GM18499 (cell line): ENCODE measurements at regions not wholly inside any gene's neighbourhood (a gene's known extent, or its start where the extent isn't known, plus 50 kb on each side); places are given as distances from the start of the nearest gene placed in this dataset.
"Not testable (repeated sequence)": the region's sequence is repeated elsewhere in the genome, so short reads cannot be mapped to it uniquely, and the experiment has no call there.

Experiments
- ATAC-seq: cut with Tn5 transposase; IDR thresholded peaks from one replicate; pipeline ENCODE4 v1.9.1; 2021; ENCODE audit warnings: moderate number of reproducible peaks; ENCODE audit not compliant: insufficient read depth, unreplicated experiment

GRCh38 chr4:179027569-179027968 is 1585.3 kb upstream of the AGA start:
- no peak for ATAC-seq

- no peak for ATAC-seq
These were observed 1586.1 kb upstream of the AGA start for GRCh38 chr4:179028321-179028720.

GRCh38 chr4:179029683-179030082 is 1587.4 kb upstream of the AGA start:
- no peak for ATAC-seq

GRCh38 chr4:179040259-179040658 is 1598.0 kb upstream of the AGA start:
- ATAC-seq: no peak

- no peak for ATAC-seq
These were observed 1606.7 kb upstream of the AGA start for GRCh38 chr4:179048839-179049453.

GRCh38 chr4:179051206-179051605 is 1609.0 kb upstream of the AGA start:
- ATAC-seq: no peak

- no peak for ATAC-seq
These were observed 1617.2 kb upstream of the AGA start for GRCh38 chr4:179059396-179059795.

- not testable (repeated sequence) for ATAC-seq
These were observed 1624.0 kb upstream of the AGA start for GRCh38 chr4:179066254-179066653.

- no peak for ATAC-seq
These were observed 1628.9 kb upstream of the AGA start for GRCh38 chr4:179071131-179071530.

- no peak for ATAC-seq
These were observed 1634.6 kb upstream of the AGA start for GRCh38 chr4:179076865-179077264.

- ATAC-seq: no peak
These were observed 1653.5 kb upstream of the AGA start for GRCh38 chr4:179095585-179096221.

- ATAC-seq: no peak
These were observed 1655.5 kb upstream of the AGA start for GRCh38 chr4:179097741-179098140.

GRCh38 chr4:179110356-179110755 is 1668.1 kb upstream of the AGA start:
- ATAC-seq: no peak

- ATAC-seq: no peak
These were observed 1668.6 kb upstream of the AGA start for GRCh38 chr4:179110816-179111215.

- no peak for ATAC-seq
These were observed 1670.4 kb upstream of the AGA start for GRCh38 chr4:179112441-179113170.

- ATAC-seq: no peak
These were observed 1672.4 kb upstream of the AGA start for GRCh38 chr4:179114615-179115014.

- ATAC-seq: no peak
These were observed 1673.8 kb upstream of the AGA start for GRCh38 chr4:179116011-179116410.

- no peak for ATAC-seq
These were observed 1674.3 kb upstream of the AGA start for GRCh38 chr4:179116581-179116980.

- ATAC-seq: no peak
These were observed 1680.8 kb upstream of the AGA start for GRCh38 chr4:179123084-179123483.

GRCh38 chr4:179124419-179124818 is 1682.2 kb upstream of the AGA start:
- ATAC-seq: no peak

- ATAC-seq: no peak
These were observed 1682.7 kb upstream of the AGA start for GRCh38 chr4:179124957-179125356.

GRCh38 chr4:179125870-179126269 is 1683.6 kb upstream of the AGA start:
- ATAC-seq: no peak
